ENCODE measurements at regions not wholly inside any gene's neighbourhood (a gene's known extent, or its start where the extent isn't known, plus 50 kb on each side); places are given as distances from the start of the nearest gene placed in this dataset.
A peak's percentile ranks its signal among the peaks of the same experiment; 100 is the strongest.

DNA sequence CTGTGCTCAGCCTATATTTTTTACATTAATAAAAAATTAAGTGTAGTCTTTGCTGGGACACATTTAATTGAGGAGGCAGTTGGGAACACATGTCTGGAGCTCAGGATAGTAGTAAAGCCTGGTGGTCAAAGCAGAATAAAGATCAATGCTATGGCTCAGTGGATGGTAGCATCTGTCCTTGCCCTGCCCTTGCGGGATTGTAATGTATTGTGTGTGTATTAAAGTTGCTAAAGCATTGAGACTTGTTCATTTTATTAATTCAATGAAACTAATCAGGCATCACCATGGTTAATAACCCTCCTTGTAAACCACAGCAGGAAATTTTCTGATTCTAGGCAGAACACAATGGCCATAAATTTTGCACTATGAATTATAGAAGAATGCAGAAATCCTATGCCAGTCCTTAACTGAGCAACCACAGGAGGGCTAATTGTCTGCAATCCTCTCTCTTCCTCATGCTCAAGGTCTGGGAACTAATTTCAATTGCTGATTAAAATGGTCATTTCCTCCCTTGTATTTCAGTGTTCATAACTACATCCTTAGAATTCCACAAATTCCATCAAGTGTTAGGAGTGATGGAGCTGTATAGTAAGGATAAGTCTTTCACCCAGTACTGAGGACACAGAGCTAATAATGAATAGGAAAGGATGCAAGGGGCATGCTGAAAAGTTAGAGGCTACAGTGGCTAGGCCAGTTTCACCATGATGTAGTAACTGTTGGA, 403.2 kb upstream of the DDI1 start:
- Histone ChIP-seq H3K4me1 (ENCODE audit: control insufficient read depth, extremely low read depth, insufficient read depth, low read length) (peaks cover 42% of the 10 kb centered on the region), H3K4me2 (ENCODE audit: insufficient read depth, low read length) (peak overlapping the region; percentile 34), H4K20me1 (replicated peaks; ENCODE audit: control insufficient read depth, extremely low read depth, insufficient read depth, low read length) (no peaks in the 10 kb centered on the region), H3K9me1 (replicated peaks; ENCODE audit: control insufficient read depth, extremely low read depth, insufficient read depth, low read length) (no peaks in the 10 kb centered on the region), H3K36me3 (ENCODE audit: control insufficient read depth in 2 of 2, extremely low read depth in 1 of 2, insufficient read depth in 2 of 2, low read length in 2 of 2) (no peaks in the 10 kb centered on the region), H2AFZ (ENCODE audit: low read depth, low read length) (peak overlapping the region; percentile 65), H3K9ac (replicated peaks; ENCODE audit: extremely low read depth, insufficient read depth, low read length) (peak overlapping the region; percentile 51), H3K27ac (ENCODE audit: insufficient read depth, low read depth, low read length) (peak overlapping the region; percentile 97), H3K9me3 (replicated peaks; ENCODE audit: control insufficient read depth, insufficient read depth, low read length) (no peaks in the 10 kb centered on the region), H3K4me3 (replicated peaks in 1 of 3; ENCODE audit: insufficient read depth in 1 of 3, low read depth in 1 of 3, low read length in 3 of 3) (no peak overlapping the region), H3K27me3 (ENCODE audit: control insufficient read depth in 2 of 2, insufficient read depth in 2 of 2, low read length in 2 of 2) (no peaks in the 10 kb centered on the region), H3K79me2 (ENCODE audit: control insufficient read depth, insufficient read depth, low read length) (no peaks in the 10 kb centered on the region)
- POLR2A ChIA-PET, result interaction anchor here (1.0 kb wide), 1 partner anchor 24 kb away, joined by 5 read pairs; no protein-coding TSS in a partner anchor
- BruUV-seq (replicated peaks), result TSS peak; percentile 82
- FAIRE-seq, result peak; percentile 63
- DNase-seq (ENCODE audit: low read depth, low spot score), result peak; percentile 81
- dilution Hi-C loops (cut with MboI; ENCODE audit: extremely low pct_ligation_motif_present, low sequenced_read_pairs) (no loop called here), intact Hi-C loops (cut with micrococcal nuclease) (loop anchor here (1.0 to 2.0 kb wide), 5 partner anchors 8 to 274 kb away; no protein-coding TSS in a partner anchor)
- CTCF ChIA-PET, result interaction anchor here (1.5 kb wide), 2 partner anchors 24 to 49 kb away, joined by 5 to 6 read pairs; no protein-coding TSS in a partner anchor
- TF ChIP-seq CTCF (IDR thresholded peaks at IDR 0.05; ENCODE audit: extremely low read depth in 1 of 2, insufficient read depth in 1 of 2, low read depth in 1 of 2, low read length in 2 of 2), result peak in 1 of 2 donors; percentile 27
- TF ChIP-seq JUN (IDR thresholded peaks at IDR 0.05; ENCODE audit: borderline replicate concordance, insufficient read depth, insufficient read length, low read depth), result peak; percentile 37
- no peak for TF ChIP-seq MYC (IDR thresholded peaks at IDR 0.05; ENCODE audit: low read depth, low read length)
